ENCODE measurements at regions not wholly inside any gene's neighbourhood (a gene's known extent, or its start where the extent isn't known, plus 50 kb on each side); places are given as distances from the start of the nearest gene placed in this dataset.

DNA sequence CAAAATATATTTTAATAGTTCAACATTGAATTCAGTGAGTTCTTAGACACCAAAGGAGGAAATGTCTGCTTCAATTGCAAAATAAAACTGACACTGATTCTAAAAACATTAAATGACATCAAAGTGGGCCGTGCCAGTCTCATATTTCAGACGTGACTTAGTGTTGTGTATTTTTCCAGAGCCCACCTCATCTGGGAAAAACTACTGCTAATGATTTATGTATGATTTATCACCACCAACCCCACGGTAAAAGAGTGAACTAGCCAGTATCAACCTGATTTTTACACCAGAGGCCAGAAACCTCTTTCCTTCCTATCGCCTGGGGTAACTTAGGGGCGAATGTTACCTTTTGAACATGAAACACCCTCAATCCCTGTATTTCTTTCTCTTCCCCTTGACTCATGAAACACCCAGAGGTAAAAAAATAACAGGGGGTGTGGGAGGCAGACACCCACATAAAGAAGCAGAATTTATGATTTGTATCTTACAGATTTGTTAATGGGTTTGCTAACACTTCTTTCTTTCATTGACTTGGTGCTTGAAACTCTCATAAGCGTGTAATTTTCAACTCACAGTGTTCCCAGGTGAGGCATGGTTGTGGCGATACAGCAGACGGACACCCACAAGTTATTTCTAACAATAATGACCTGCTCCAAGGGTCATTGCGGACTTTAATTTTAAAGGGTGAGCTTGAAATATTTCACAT lies 56.4 kb upstream of the FANCC start:
- WGBS, result 86% methylated on average over 9 of the region's 9 CpGs
- Histone ChIP-seq H3K4me3 (ENCODE audit: low read length in 2 of 2) (no peak overlapping the region), H3K36me3 (ENCODE audit: control insufficient read depth in 2 of 2, insufficient read depth in 2 of 2, low read length in 1 of 2) (no peaks in the 10 kb centered on the region), H3K27me3 (ENCODE audit: control insufficient read depth in 2 of 2, insufficient read depth in 1 of 2, low read length in 1 of 2) (peaks cover 0 to 14% of the 10 kb centered on the region in 2 donors), H3K4me1 (ENCODE audit: control insufficient read depth in 2 of 2, insufficient read depth in 2 of 2, low read length in 2 of 2) (no peaks in the 10 kb centered on the region), H3K9me3 (ENCODE audit: control insufficient read depth in 2 of 2, insufficient read depth in 1 of 2, low read length in 1 of 2) (no peaks in the 10 kb centered on the region), H3K27ac (ENCODE audit: low read depth in 1 of 2, low read length in 1 of 2) (no peak overlapping the region)
- DNase-seq (ENCODE audit: low read depth in 6 of 9, low spot score in 9 of 9), result no peak

DNA sequence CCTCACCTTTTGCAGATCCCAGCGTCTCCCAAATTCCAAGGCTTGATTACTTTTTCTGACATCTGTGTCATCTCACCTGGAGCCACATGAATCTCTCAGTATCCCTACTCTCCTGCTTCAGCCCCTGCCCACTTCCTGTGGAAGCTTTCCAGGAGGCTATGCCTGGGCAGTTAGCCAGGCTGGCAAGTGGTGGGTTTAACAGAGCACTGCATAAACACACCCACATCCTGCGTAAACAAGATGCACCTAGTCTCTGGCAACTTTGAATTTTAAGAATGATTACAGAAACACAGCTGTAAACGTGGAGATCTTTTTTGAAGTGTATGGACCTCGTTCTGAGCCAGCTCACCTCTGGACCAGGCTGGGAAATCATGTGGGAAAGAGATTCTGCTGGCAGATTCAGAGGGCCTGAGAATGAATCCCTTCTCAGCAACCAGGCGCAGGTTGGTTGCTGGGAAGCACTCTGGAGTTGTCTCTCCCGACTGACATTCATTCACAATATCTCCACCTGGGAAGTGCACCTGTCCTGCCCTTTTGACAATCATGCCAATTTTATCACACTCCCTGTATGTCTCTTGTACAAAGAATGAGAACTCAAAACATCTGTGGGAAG lies 55.7 kb upstream of the FANCC start:
- Histone ChIP-seq H3K27ac (ENCODE audit: low read depth in 1 of 2, low read length in 1 of 2) (no peak overlapping the region), H3K9me3 (ENCODE audit: control insufficient read depth in 2 of 2, insufficient read depth in 1 of 2, low read length in 1 of 2) (no peaks in the 10 kb centered on the region), H3K36me3 (ENCODE audit: control insufficient read depth in 2 of 2, insufficient read depth in 2 of 2, low read length in 1 of 2) (no peaks in the 10 kb centered on the region), H3K4me1 (ENCODE audit: control insufficient read depth in 2 of 2, insufficient read depth in 2 of 2, low read length in 2 of 2) (no peaks in the 10 kb centered on the region), H3K27me3 (ENCODE audit: control insufficient read depth in 2 of 2, insufficient read depth in 1 of 2, low read length in 1 of 2) (peaks cover 0 to 21% of the 10 kb centered on the region in 2 donors), H3K4me3 (ENCODE audit: low read length in 2 of 2) (no peak overlapping the region)
- WGBS, result 77% methylated on average over 6 of the region's 6 CpGs
- DNase-seq (ENCODE audit: low read depth in 6 of 9, low spot score in 9 of 9), result no peak

DNA sequence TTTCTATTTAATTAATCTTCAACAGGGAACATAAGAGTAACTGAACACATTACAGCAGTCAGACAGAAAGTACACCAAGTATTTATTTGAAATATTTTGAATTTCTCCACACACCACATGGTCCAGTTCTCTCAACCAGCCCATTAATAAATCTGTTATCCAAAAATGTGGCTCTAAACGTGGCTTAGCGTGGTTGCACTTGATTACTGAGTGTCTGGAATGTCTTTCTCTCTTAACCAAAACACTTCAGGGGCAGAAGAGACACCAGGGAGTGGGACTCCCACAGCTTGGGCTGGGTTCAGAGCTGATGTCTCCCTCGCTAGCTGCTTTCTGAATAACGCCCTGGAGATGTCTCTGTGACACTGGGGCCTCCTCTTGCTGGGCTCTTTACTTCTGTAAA lies 52.6 kb upstream of the FANCC start:
- Histone ChIP-seq H3K27ac (ENCODE audit: low read depth in 1 of 2, low read length in 1 of 2) (no peak overlapping the region), H3K4me1 (ENCODE audit: control insufficient read depth in 2 of 2, insufficient read depth in 2 of 2, low read length in 2 of 2) (no peaks in the 10 kb centered on the region), H3K27me3 (ENCODE audit: control insufficient read depth in 2 of 2, insufficient read depth in 1 of 2, low read length in 1 of 2) (peaks cover 0 to 35% of the 10 kb centered on the region in 2 donors), H3K36me3 (ENCODE audit: control insufficient read depth in 2 of 2, insufficient read depth in 2 of 2, low read length in 1 of 2) (no peaks in the 10 kb centered on the region), H3K9me3 (ENCODE audit: control insufficient read depth in 2 of 2, insufficient read depth in 1 of 2, low read length in 1 of 2) (no peaks in the 10 kb centered on the region), H3K4me3 (ENCODE audit: low read length in 2 of 2) (no peak overlapping the region)
- DNase-seq (ENCODE audit: low read depth in 6 of 9, low spot score in 9 of 9), result no peak
- WGBS, result 86% methylated on average over 4 of the region's 4 CpGs

DNA sequence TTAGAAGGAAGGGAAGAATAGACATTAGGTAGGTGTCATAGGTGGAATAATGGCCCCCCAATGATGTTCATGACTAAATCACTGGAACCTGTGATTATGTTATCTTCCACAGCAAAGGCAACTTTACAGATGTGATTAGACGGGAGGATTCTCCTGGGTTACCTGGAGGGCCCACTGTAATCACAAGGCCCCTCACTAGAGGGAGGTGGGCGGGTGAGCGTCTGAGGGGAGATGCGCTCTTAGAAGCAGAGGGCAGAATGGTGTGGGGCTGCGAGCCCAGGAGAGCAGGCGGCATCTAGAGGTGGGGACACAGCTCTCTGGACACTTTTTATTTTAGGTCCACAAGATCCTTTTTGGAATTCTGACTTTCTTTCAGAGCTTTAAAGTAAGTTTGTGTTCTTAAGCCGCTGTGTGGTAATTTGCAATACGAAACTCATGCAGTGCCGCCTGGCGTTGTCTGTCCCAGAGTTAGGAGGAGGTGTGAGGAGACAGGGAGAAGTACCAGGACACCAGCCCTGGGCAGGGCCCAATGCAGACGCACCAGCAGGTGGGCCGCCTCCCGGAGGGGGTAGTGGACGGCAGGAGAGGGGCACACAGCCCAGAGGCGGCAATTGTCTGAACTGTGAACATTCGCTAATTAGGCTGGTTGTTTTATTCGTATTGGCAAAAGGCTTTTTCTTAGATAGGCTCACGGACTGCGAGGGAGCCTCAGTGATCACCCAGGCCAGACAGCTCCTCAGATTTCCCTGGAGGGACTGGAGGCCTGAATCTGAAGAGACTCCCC lies 51.1 kb upstream of the FANCC start:
- Histone ChIP-seq H3K27ac (ENCODE audit: low read depth in 1 of 2, low read length in 1 of 2) (no peak overlapping the region), H3K9me3 (ENCODE audit: control insufficient read depth in 2 of 2, insufficient read depth in 1 of 2, low read length in 1 of 2) (no peaks in the 10 kb centered on the region), H3K36me3 (ENCODE audit: control insufficient read depth in 2 of 2, insufficient read depth in 2 of 2, low read length in 1 of 2) (no peaks in the 10 kb centered on the region), H3K4me3 (ENCODE audit: low read length in 2 of 2) (no peak overlapping the region), H3K4me1 (ENCODE audit: control insufficient read depth in 2 of 2, insufficient read depth in 2 of 2, low read length in 2 of 2) (no peaks in the 10 kb centered on the region), H3K27me3 (ENCODE audit: control insufficient read depth in 2 of 2, insufficient read depth in 1 of 2, low read length in 1 of 2) (peaks cover 0 to 35% of the 10 kb centered on the region in 2 donors)
- 96% methylated on average over 19 of the region's 19 CpGs for WGBS
- DNase-seq (ENCODE audit: low read depth in 6 of 9, low spot score in 9 of 9), result no peak

All from thymus (tissue), 11 donors.